Kidney (tissue), 13 donors: ENCODE measurements at regions not wholly inside any gene's neighbourhood (a gene's known extent, or its start where the extent isn't known, plus 50 kb on each side); places are given as distances from the start of the nearest gene placed in this dataset.
A peak's percentile ranks its signal among the peaks of the same experiment; 100 is the strongest.

Experiments used
- DNase-seq, 5 donors: peaks; one replicate each; pipeline ENCODE4 v3.0.0-alpha.2; 2013 to 2020
- FAIRE-seq: peaks from 2 replicates; lab custom pipeline; 2012; peaks lifted over from hg19 to GRCh38; lab: Jason Lieb, UNC
- H3K27ac ChIP-seq, 2 donors: one replicate each; pipeline ENCODE4 v1.7.0; 2013; ENCODE audit warnings: low read depth in 2 of 2, low read length in 2 of 2, inconsistent platforms in 1 of 2
- H3K27me3 ChIP-seq: one replicate; pipeline ENCODE4 v1.7.1; 2013; ENCODE audit warnings: low read length, inconsistent platforms; ENCODE audit not compliant: control insufficient read depth, insufficient read depth
- H3K36me3 ChIP-seq, 3 donors: one replicate each; pipeline versions ENCODE4 v1.7.0 to v1.7.1; 2013; ENCODE audit warnings: low read length in 3 of 3, control low read depth in 1 of 3, inconsistent platforms in 1 of 3; ENCODE audit not compliant: insufficient read depth in 3 of 3, control insufficient read depth in 2 of 3
- H3K4me1 ChIP-seq, 3 donors: one replicate each; pipeline versions ENCODE4 v1.7.0 to v1.7.1; 2013; ENCODE audit warnings: low read length in 3 of 3, inconsistent platforms in 1 of 3, low read depth in 1 of 3; ENCODE audit not compliant: control insufficient read depth in 2 of 3, insufficient read depth in 2 of 3
- H3K4me3 ChIP-seq, 3 donors: one replicate each; pipeline versions ENCODE4 v1.7.0 to v1.8.1; 2013; ENCODE audit warnings: low read length in 3 of 3, control low read depth in 1 of 3, inconsistent platforms in 1 of 3
- H3K9ac ChIP-seq, 3 donors: one replicate each; pipeline versions ENCODE4 v1.7.0 to v1.7.1; 2013; ENCODE audit warnings: low read length in 3 of 3, control low read depth in 1 of 3, inconsistent platforms in 1 of 3
- H3K9me3 ChIP-seq, 3 donors: one replicate each; pipeline versions ENCODE4 v1.7.0 to v1.7.1; 2013; ENCODE audit warnings: low read length in 3 of 3, control low read depth in 1 of 3, inconsistent platforms in 1 of 3; ENCODE audit not compliant: control insufficient read depth in 2 of 3, insufficient read depth in 1 of 3
- intact Hi-C: fragments of 100-400 bp; cut with DNase I; formaldehyde crosslinking; loops from one replicate; pipeline ENCODE4 v1.11.1; 2022
- TF ChIP-seq, protein P1 (sequence below): IDR thresholded peaks from 3 replicates; pipeline ENCODE4 v1.5.1; 2012; ENCODE audit warnings: mild to moderate bottlenecking, moderate library complexity, borderline replicate concordance; ENCODE audit not compliant: insufficient read depth; ENCODE audit errors: extremely low read depth
- donor health status: control.
- donor health status: control.
- donor health status: control.
- donor health status: control.
- donor health status: control.
- donor health status: DM: yes; HTN: yes; CAD: no.
- donor health status: Normal renal cell carcinoma (clear cell type).

DNA sequence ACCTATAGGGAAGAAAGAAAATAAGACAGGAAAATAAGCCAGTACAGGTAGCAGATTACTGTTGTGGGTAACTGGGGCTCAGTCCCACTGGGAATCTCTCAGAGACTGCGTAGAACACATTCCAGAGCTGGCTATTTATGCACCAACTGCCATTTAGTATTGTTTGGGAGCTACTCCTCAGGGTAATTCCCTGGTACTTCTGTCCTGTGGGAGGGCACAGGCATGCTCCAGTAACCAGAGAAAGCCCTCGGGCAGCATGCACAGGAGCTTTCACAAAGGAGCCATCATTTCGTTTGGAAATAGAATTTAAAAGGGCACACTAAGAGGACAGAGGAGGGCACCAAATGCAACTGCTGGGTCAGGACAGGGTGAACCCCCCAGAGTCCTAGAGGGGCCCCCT lies 148.0 kb upstream of the LRFN2 start:
- DNase-seq, result peak in 2 of 5 donors; percentile 41 to 51
- no peaks in the 10 kb centered on the region for H3K36me3 ChIP-seq
- H3K27ac ChIP-seq, result no peak overlapping the region

DNA sequence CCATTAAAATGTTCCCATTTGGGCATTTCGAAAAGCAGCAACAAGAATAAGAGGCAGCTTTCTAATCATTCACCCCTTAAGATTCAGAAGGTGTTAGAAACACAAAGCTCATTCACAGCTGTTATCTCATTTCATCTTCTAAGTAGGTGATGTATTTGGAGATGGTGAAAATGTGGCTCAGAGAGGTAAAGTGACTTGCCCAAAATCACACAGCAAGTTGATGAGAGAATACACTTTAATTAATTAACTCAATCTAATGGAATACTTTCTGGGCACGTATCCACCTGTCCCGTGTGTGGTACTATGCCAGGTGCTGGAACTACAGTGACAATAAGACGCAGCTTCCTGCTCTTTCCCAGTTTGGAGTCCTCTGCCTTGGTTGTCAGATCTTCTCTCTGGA lies 147.4 kb upstream of the LRFN2 start:
- FAIRE-seq, result no peak
- Histone ChIP-seq H3K9ac (no peak overlapping the region), H3K36me3 (no peaks in the 10 kb centered on the region), H3K9me3 (no peaks in the 10 kb centered on the region), H3K27me3 (no peaks in the 10 kb centered on the region), H3K27ac (no peak overlapping the region), H3K4me1 (no peaks in the 10 kb centered on the region), H3K4me3 (no peak overlapping the region)
- TF ChIP-seq, protein P1, sequence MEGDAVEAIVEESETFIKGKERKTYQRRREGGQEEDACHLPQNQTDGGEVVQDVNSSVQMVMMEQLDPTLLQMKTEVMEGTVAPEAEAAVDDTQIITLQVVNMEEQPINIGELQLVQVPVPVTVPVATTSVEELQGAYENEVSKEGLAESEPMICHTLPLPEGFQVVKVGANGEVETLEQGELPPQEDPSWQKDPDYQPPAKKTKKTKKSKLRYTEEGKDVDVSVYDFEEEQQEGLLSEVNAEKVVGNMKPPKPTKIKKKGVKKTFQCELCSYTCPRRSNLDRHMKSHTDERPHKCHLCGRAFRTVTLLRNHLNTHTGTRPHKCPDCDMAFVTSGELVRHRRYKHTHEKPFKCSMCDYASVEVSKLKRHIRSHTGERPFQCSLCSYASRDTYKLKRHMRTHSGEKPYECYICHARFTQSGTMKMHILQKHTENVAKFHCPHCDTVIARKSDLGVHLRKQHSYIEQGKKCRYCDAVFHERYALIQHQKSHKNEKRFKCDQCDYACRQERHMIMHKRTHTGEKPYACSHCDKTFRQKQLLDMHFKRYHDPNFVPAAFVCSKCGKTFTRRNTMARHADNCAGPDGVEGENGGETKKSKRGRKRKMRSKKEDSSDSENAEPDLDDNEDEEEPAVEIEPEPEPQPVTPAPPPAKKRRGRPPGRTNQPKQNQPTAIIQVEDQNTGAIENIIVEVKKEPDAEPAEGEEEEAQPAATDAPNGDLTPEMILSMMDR, result no peak
- no peak for DNase-seq
- intact Hi-C loops, result no loop called here

More for the DNA sequence above, 148.0 kb upstream of the LRFN2 start:
- H3K4me3 ChIP-seq, result no peak overlapping the region
- no peaks in the 10 kb centered on the region for H3K4me1 ChIP-seq
- intact Hi-C loops, result no loop called here
- TF ChIP-seq, protein P1, result no peak
- H3K9ac ChIP-seq, result no peak overlapping the region
- no peaks in the 10 kb centered on the region for H3K27me3 ChIP-seq
- no peak for FAIRE-seq
- no peaks in the 10 kb centered on the region for H3K9me3 ChIP-seq

DNA sequence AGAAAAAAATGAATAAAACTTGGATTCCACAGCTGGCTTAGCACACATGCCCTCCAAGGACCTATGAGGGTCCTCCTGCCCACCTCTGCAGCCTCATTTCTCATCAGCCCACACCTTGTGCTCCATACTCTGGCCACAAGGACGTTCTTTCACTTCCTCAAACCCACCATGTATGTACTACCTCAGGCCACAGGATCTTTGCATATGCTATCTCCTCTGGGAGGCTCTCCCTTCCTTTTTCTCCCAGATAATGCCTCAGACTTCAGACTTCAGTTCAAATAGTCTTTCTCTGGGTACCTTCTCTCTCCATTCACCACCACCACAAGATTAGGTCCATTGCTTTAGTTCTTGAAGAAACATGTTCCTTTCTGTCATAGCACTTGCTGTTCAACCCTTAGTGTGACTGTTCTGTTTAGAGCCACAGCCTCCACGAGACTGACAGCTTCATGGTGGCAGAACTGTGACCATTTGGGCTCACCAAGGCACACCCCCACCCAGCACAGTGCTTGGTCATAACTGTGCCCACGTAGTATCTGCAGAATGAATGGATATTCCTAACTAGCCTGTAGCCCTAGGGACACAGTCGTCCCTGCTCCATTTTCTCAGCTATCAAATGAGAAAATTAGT lies 146.7 kb upstream of the LRFN2 start:
- DNase-seq, result no peak
- Histone ChIP-seq H3K27ac (no peak overlapping the region), H3K36me3 (no peaks in the 10 kb centered on the region), H3K4me1 (no peaks in the 10 kb centered on the region), H3K9ac (no peak overlapping the region), H3K9me3 (no peaks in the 10 kb centered on the region), H3K4me3 (no peak overlapping the region), H3K27me3 (no peaks in the 10 kb centered on the region)
- TF ChIP-seq, protein P1, result no peak
- intact Hi-C loops, result no loop called here
- no peak for FAIRE-seq

DNA sequence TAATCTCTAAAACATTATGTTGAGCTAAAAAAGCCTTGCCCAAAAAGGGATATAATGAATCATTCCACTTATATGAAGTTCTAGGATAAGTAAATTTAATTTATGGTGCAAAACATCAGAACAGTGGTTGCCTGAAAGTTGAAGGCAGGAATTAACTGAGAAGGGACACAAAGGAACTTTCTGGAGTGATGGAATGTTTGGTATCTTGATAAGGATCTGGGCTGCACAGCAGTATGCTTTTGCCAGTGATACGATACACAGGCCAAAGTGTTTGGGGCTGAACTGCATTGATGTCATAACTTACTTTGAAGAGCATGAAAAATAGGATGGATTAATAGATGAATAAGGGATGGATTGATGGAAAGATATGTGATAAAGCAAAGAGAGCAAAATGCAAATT lies 146.1 kb upstream of the LRFN2 start:
- Histone ChIP-seq H3K27me3 (no peaks in the 10 kb centered on the region), H3K27ac (no peak overlapping the region), H3K4me1 (no peaks in the 10 kb centered on the region), H3K9me3 (no peaks in the 10 kb centered on the region), H3K9ac (no peak overlapping the region), H3K4me3 (no peak overlapping the region), H3K36me3 (no peaks in the 10 kb centered on the region)
- TF ChIP-seq, protein P1, result no peak
- DNase-seq (no peak), FAIRE-seq (no peak)
- intact Hi-C loops, result no loop called here
